NAMALWA (cell line): ENCODE measurements at regions not wholly inside any gene's neighbourhood (a gene's known extent, or its start where the extent isn't known, plus 50 kb on each side); places are given as distances from the start of the nearest gene placed in this dataset.

Source experiments
- DNase-seq: peaks from one replicate; pipeline ENCODE4 v3.0.0-alpha.2; 2015; ENCODE audit warnings: low spot score

DNA sequence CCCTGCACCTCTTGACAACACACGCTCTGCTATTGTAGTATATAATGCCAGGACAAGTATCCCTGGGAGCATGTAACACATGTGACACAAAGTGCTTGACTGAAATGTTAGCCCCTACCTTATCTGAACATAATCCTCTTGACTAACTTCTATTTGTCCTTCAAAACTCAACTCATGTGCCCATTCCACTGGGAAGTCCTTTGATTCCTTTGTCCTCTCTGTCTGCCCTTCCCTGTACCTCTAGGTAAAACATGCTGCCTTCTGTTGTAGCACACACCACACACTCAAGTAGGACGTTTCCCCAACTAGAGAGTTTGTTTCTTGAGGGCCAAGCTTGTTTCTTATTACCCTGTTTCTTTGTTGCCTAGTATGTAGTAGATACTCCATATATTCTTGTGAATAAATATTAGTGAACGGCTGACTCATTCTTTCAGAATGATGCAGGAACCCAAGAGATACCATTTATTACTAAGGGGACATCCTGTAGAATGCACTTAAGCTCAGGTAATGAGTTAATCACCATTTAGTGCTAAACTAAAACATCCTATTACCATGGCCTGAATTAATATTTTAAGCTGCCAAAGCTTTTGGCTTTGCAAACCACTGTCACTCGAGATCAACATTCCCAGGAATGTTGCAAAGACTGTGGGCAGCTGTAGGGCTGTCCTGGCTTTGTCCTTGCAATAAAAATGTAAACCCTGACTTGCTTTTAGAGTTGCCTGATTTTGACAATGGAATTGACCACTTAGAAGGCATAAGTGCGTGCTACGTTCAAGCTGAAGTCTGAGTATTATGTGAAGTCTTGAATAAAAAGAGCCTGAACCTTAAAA, 313.4 kb downstream of the COG6 start:
- no peak for DNase-seq

DNA sequence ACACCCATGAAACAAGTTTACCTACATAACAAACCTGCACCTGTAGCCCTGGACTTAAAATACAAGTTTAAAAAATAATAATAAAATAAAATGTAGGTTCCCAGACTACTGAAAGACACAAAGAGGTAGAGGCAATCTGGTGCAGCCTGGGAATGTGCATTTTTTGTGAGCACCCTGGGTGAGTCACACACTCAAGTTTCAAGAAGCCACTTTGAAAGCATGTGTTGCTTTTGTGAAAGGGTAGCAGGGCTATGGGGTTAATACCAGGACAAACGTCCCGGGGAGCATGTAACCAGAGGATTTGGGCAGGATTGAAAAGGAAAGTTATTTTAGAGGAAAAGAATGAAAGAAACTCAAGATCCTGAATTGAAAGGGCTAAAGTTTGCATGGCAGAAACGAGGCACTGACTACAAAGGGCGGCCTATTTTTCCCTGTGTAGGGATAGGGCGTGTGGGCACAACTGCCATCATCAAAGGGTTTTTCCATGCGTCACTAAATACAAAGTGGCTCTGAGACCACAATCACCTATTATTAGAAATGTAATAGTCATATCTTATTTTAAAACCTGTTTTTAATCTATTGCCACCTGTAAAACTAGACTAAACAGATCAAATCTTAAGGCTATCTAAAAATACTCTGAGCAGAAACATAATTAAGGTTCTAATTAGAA, 314.9 kb downstream of the COG6 start:
- DNase-seq = no peak

DNA sequence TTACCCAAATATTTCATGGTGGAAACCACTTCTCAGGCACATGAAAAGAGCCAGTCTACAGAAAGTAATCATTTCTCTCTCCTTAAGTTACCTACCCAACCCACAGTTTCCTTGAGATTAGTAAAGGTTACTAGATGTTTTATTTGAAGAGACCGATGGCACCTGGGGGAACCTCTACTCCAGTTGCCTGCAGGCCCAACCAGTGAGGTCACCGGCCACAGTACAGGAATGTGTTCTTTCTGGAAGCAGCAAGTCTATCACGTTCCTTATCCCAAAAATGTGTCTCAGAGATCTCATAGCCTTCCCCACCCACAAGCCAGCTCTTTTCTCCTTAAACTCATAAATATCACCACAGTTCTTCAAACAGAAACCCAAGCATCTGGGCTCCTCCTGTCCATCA, 316.1 kb downstream of the COG6 start:
- no peak for DNase-seq

DNA sequence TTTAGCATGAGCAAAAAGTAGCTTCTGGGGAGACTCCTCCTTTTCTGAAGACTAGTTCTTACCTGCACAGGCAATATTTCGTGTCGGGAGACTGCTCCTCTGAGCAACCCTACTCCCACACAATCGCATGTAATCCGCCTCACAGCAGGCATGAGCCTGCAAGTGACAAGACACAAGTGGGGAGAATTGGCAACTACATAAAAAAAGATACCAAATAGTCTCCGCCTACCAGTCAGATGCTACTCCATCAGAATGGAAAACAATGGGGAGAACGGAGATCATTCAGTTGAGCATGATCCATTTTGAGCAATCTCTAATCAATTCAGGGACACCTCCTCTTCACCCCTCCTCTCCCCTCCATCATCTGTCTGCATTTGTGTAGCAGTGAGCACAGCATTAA, 321.0 kb downstream of the COG6 start:
- DNase-seq = no peak

DNA sequence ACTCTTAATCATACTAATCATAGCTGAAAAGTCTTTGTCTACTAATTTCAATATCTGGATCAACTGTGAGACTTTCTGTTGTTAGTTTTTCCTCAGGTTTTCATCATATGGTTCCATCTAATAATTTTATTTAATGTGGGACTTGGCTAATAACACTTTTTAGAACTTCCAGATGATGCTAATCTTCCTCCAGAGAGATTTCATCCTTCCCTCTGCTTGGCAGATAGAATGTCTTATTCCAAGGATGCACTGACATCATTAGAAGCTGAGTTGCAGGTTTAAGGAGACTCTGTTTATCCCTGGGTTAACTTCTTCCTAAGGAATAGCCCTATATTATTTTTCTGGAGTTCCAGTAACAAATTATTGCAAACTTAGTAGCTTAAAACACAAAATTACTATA, 325.6 kb downstream of the COG6 start:
- no peak for DNase-seq

DNA sequence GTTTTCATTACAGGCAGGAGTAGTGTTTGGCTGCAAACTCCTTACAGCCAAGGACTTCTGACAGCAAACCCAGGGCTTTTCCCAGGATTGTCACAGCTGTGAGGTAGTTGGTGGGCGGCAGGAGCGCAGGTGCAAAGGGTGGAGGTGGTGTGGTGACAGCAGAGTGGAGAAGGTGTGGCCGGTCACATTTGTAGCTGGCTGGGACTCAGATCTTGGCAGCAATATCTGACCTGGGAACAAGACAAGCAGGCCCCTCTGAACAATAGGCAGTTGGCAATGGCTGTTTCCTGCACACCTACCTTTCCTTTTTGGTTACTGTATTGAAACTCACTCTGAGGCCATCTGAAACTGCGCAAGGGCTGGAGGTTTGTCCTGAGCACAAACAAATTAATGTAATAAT, 327.3 kb downstream of the COG6 start:
- no peak for DNase-seq

DNA sequence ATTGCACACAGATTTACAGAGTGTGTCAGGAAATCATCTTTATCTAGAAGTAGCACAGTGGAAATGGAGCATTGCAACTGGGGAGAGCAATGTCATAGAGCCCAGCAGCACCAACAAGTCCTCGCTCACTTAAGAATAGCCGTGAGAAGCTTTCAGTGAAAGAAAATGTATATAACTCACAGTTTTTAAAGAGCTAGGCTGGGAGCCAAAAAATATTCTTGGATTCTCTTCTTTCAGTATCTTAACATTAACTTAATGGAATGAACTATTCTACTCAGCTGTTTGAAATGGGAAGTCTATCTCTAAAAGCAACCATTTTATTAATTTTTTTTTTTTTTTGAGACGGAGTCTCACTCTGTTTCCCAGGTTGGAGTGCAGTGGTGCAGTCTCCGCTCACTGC, 329.6 kb downstream of the COG6 start:
- DNase-seq = no peak

DNA sequence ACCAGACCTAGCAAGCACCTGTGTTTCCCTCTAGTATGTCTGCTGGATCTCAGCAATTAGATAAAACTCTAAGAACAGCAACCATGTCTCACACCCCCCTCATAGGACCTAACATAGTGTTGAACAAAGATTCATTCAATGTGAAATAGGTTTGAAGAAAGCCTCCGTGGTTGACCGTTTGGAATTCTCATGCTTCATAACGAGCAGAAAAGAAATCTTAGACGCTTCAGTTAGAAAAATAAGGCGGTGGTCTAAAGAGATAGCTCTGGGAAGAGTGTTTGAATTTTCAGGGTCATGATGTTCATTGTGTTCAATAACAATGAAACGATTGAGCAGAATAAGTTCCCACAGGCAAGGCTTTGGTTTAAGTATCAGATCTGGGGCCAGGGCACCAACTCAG, 332.9 kb downstream of the COG6 start:
- DNase-seq = no peak

DNA sequence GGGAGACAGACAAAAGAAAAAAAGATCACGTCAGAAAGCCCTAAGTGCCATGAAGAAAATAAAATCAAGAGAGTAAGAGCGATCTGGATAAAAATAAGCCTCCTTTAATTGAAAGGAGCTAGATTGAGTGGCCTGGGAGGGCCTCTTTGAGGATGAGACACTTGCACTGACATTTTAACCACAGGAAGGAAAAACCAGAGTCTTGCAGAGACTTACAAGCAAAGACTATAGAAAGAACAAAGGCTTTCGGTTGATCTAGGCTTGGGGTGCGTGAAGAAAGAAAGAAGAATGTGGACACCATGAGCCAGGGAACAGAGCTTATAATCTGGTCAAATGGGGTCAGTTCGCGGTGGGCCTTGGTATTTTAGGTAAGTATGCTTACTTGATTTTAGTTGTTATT, 342.7 kb downstream of the COG6 start:
- no peak for DNase-seq

DNA sequence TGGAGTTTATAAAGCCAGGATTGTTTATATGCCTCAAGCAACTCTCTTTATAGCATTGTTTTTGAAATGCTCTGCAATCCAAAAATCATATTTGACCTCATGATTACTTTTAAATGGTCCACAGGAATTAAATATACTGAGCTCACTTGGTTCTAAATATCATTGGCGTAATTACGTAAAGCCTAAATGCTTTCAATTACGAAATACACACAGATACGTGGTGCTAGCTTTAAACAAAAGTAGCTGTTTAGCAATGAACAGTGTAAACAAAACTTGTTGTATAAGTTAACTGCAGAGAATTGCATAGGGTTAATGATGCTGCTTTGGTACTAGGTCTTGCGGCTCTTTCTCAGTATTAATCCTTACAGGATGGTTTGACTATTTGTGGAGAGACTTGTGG, 346.6 kb downstream of the COG6 start:
- DNase-seq = no peak

DNA sequence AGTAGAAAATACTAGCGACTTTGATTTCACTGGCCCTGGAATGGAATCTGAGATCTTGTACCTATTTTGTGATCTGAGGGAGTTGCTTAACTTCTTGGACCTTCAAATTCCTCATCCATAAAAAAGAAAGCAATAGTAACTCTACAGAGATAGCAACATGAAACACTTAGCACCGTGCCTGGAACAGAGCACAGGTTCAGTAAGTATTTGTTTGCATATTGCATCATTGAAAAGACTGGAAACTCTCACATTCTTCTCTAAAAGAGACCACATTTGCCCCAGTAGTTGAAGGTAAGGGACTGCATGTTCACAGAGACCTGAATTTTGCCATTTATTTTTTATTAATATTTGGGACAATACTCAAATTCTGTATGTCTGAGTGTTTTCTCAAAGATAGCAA, 358.1 kb downstream of the COG6 start:
- no peak for DNase-seq

DNA sequence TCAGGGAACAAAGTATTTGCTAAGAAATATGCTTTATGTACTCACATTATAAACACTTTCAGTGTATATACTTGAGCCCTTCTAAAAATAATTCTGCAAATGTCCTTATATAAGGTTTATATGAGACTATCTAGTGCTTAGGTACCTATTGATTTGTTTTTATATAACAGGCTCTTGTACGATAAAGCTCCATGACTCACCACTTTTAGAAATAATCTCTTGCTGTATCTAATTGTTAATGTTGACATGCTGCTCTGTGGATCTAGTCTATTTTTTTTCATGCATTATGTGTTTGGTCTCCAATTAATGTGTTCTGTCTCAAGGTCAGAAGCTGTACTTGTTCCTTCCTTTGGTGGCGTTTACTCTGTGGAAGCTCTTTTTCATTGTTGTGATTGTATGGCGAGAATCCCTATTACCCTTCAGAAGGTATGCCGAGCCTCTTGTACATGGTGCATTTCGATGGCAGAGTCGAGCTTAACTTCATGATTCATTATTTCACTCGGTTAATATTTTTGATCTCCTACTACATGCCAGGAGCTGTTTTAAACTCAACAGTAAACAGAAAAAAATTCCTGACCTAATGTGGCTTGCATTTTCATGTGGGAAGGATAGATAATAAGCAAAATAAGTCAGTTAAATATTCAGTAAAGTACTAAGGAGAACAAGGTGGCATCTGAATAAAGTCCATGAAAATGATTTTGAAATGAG, 361.6 kb downstream of the COG6 start:
- DNase-seq = no peak

DNA sequence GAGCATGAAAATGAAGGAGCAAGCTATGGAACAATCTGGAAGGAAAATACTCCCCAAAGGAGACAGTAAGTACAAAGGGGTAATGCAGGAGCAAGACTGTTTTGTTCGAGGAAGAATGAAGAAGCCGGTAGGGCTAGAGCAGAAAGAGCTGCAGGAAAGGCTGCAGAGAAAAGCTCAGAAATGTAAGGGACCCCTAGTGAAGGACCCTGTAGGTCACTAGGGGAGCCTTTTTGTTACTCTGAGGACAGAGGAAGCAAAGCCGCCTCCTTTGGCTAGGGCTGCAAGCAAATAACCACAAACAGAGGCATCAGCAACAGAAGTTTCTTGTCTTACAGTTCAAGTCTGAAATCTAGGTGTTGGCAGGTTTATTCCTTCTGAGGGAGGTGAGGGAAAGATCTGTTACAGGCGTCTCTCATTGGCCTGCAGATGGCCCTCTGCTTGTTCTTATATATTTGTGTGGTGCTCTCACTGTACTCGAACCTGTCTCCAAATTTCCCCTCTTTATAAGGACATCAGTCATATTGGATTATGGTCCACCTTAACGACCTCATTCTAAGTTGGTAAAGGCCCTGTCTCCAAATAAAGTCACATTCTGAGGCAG, 362.3 kb downstream of the COG6 start:
- no peak for DNase-seq

DNA sequence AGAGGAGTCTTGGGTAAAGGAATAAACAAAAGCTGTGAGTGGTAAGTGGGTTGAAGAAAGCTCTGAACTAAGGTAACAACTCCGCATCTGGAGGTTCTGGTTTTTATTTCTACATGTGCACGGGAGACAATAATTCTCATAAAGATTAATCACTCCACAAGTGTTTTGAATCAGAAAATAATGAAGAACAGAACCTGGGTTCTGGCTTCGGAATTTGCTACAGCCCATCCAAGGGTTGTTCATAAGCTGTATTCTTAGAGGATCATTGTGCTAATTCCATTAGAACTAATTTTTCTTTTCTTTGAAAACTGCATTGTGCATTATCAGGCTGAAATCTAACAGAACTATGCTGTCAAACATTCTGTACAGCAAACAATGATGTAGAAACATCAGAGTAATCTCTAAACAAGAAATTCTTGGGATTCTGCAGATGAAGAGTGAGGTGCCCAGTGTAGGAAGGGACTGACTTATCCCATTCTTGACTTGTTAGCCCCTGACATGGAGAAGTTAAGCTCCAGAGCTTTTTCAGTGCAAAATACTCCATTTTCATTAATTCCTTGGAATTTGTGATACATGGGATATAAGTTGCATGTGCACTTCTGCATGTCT, 368.2 kb downstream of the COG6 start:
- DNase-seq = no peak

DNA sequence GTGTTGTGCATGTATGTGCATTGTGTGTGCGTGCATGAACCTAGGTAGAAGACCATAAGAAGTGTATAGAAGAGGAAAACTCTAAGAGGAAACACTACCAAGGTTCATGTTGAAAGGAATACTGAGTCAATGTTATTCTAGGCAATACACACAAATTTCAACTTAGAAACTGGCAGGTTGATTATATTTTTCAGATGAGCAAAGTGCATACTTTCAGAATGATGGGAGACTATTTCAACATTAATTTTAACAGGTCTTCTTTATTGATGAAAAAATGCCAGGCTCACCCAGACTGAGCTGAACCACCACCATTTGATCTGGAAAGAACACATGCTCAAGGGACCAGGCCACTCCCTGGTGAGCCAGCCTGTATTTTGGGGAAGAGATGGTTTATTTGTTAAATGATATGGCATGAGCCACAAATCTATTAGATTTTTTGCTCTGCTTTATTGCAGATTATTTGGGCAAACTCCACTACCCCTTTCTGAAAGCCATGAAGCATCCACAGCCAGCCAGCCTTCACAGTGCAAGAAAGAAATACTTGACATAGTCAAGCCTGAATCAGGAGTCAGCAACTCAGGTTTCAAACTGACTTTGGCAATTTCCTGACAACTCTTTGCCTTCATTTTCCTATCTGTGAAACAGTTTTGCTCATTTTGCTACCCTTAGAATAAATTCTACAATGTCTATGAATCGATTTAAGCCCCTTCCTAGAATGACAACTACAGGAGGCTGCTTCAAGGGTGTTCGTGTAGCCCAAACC, 368.9 kb downstream of the COG6 start:
- DNase-seq = no peak

DNA sequence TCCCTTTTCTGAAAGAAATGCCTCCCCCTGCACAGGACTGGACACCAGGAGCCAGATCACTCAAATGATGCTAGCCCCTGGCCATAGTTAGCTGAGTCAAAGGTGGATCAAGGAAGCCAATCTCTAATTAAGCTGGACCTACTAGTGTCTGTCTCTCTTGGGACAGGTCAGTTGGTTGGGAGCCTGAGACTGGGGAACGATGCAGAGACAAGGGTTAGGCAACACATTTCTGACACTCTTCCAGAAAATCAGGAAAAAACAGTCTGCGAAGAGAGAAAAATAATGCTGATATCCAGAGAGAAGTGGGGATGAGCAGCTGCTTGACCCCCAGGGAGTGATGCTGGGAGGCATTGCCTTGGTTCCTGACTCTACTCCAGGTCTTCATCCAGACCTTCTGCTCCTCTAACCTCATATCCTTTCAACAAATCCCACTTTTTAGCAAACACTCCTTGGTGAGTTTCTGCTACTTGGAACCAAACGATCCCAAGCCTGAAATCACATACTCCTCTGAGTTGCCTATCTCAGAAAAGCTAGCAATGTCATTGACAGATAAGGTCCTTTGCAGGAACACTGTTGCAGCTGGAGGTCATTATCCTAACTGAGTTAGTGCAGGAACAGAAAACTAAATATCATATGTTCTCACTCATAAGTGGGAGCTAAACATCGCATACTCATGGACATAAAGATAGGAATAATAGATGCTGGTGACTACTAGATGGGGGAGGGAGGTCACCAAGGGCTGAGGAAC, 369.7 kb downstream of the COG6 start:
- DNase-seq = no peak

DNA sequence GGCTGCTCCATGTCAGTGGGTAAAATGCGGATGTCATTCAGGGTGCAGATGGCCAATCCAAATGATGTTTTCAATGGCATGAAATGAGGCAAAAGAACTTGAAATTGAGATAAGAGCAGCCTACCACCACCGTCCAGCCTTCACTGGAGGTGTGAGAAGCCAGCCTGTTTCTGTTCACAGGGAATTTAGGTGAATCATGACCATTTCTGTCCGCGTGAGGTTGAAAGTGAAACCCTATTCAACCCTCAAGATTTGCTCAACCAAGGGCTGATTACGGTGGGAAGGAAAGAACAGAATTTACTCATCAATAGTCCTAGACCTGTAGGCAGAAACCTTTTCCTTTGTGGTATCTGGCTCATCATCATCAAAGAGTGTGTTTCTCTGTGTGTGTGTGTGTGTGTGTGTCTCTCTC, 370.7 kb downstream of the COG6 start:
- peak; percentile 21 for DNase-seq

DNA sequence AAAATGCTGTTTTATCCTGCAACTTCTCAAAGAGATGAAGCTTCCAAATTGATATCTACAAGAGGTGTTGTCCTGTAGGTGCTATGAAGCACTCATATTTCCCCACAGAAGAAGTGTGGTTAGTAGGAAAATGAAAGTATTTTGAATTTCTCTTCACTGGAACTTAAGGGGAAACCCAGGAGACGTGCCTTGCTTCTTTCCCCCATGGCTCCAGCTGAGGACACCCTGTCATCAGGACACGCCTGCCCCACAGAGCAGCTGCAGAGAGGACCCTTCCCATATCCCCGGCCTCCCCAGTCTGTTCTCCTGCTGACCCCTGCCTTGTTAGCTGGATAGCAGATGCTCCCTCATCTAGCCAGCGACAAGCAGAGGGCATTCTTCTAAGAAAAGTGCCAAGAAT, 371.3 kb downstream of the COG6 start:
- no peak for DNase-seq

DNA sequence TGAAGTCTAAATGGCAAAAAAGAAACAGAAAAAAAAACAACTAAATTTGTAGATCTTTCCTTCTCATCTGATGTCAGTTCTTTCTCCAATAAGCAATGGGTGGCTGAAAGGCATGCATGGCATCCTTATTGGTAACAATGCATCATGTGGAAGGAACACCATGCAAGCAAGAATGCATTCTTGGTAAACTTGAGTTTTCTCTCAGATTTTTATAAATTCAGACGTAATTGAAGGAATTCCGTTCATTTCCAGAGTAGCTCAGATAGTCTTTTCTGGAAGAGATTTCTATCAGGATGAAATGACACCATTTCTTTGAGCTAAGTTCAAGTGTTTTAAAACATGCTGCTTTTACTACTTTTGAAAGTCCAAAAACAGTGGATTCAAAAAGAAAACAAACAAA, 373.0 kb downstream of the COG6 start:
- DNase-seq = no peak

DNA sequence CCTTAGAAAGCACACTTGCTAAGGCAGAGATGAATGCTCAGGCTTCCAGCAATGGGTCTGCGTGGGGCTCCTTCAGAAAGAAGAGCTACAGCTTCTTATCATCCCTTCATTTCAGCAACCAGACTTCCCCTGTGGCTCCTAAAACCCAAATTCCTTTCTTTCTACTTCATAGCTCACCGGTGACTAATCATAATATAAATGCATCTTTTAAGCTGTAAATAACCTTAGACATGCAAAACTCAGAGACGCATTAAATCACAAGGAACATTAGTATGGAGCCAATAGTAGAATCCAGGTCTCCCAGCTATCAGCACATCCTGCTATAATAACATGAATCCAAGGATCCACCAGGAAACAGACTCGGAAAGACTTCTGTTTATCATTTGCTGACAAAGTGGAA, 375.6 kb downstream of the COG6 start:
- no peak for DNase-seq

DNA sequence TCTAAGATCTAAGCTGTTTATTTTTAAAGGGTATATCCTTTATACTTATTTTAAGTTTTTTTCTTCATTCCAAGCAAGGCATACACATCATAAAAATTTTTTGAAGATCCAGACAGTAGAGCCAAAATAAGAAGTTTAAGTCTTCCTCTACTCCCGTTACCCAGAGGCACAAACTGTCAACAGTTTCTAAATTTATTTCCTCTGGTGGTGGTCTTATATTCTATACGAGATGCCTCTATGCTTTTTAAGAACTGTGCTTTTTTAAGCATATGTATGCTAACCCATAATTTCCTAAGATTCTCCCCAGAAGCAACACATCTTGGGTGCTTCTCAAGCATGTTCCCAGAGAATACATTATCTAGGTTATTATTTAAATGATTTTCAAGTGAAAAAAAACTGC, 383.6 kb downstream of the COG6 start:
- no peak for DNase-seq
